GM12878 (cell line): ENCODE measurements at regions not wholly inside any gene's neighbourhood (a gene's known extent, or its start where the extent isn't known, plus 50 kb on each side); places are given as distances from the start of the nearest gene placed in this dataset.

ENCODE experiments used
- ATAC-seq: fragments of 200-7000 bp; cut with Tn5 transposase; 3 replicates; pipeline ENCODE4 v1.9.1; 2020; ENCODE audit warnings: mild to moderate bottlenecking, moderate library complexity
- BruUV-seq: library from RNA; stranded (reverse); fragments of 400-500 nt; replicated peaks from 2 replicates; lab custom pipeline; 2021; lab: Mats Ljungman, UMichigan
- CTCF ChIA-PET: fragments of 300-600 bp; sonication (Branson Sonifier 250); formaldehyde crosslinking; extraction: SDS; loops from one replicate; lab custom pipeline; 2021; ENCODE audit warnings: inconsistent platforms; lab: Yijun Ruan, JAX
- POLR2A ChIA-PET: fragments of 350-600 bp; formaldehyde crosslinking; extraction: SDS; loops from one replicate; lab custom pipeline; 2021; ENCODE audit warnings: inconsistent platforms; lab: Charles Lee
- RAD21 ChIA-PET: fragments of 300-600 bp; sonication (Branson Sonifier 250); formaldehyde crosslinking; loops from one replicate; lab custom pipeline; 2023; ENCODE audit warnings: antibody characterized with exemption; ENCODE audit not compliant: unreplicated experiment; lab: Charles Lee
- SMC1A ChIA-PET: fragments of 300-600 bp; sonication (Branson Sonifier 250); formaldehyde crosslinking; loops from one replicate; lab custom pipeline; 2023; ENCODE audit not compliant: unreplicated experiment, uncharacterized antibody; lab: Charles Lee
- DNase-seq: peaks from one replicate; pipeline ENCODE4 v3.0.0-alpha.2; 2011; ENCODE audit warnings: low read depth, low spot score
- FAIRE-seq: peaks from 3 replicates; lab custom pipeline; 2011; peaks lifted over from hg19 to GRCh38; lab: Jason Lieb, UNC
- H2AFZ ChIP-seq: 2 replicates; pipeline ENCODE4 v1.6.0; 2011; ENCODE audit warnings: low read depth, low read length, control low read depth; ENCODE audit not compliant: control insufficient read depth
- H3K27ac ChIP-seq: 2 replicates; pipeline ENCODE4 v1.5.1; 2011; ENCODE audit warnings: control low read depth; ENCODE audit not compliant: control insufficient read depth, insufficient read depth
- H3K27me3 ChIP-seq, 2 experiments: replicated peaks in 1 of 2; 2 replicates each; pipeline versions ENCODE4 v1.6.0 to v1.6.1; 2011; ENCODE audit warnings: low read length in 1 of 2; ENCODE audit not compliant: control insufficient read depth in 2 of 2, insufficient read depth in 2 of 2
- H3K36me3 ChIP-seq, 2 experiments: 2 replicates each; pipeline ENCODE4 v1.5.1; 2011; ENCODE audit warnings: low read length in 1 of 2; ENCODE audit not compliant: control insufficient read depth in 2 of 2, insufficient read depth in 2 of 2
- H3K4me1 ChIP-seq: 2 replicates; pipeline ENCODE4 v1.6.1; 2011; ENCODE audit warnings: mild to moderate bottlenecking, low read length, moderate library complexity, mixed read lengths; ENCODE audit not compliant: control insufficient read depth, insufficient read depth
- H3K4me2 ChIP-seq: 2 replicates; pipeline ENCODE4 v1.6.0; 2011; ENCODE audit warnings: control low read depth; ENCODE audit not compliant: control insufficient read depth, insufficient read depth
- H3K4me3 ChIP-seq: fragments of 200-600 bp; sonication (generic); 2 replicates; pipeline ENCODE4 v1.5.1; 2016
- H3K79me2 ChIP-seq: 2 replicates; pipeline ENCODE4 v1.6.0; 2011; ENCODE audit warnings: low read length; ENCODE audit not compliant: control insufficient read depth, insufficient read depth
- H3K9ac ChIP-seq: 2 replicates; pipeline ENCODE4 v1.8.0; 2011; ENCODE audit warnings: low read length, control low read depth, mixed read lengths; ENCODE audit not compliant: control insufficient read depth, insufficient read depth
- H3K9me3 ChIP-seq: replicated peaks from 3 replicates; pipeline ENCODE4 v1.5.1; 2011; ENCODE audit warnings: mild to moderate bottlenecking, low read length; ENCODE audit not compliant: control insufficient read depth, insufficient read depth
- H4K20me1 ChIP-seq: 2 replicates; pipeline ENCODE4 v1.6.0; 2011; ENCODE audit not compliant: control insufficient read depth, insufficient read depth
- CUX1 ChIP-seq: IDR thresholded peaks from 2 replicates; pipeline ENCODE4 v1.6.1; 2012; ENCODE audit warnings: improper control_type of control experiment, low read depth, low read length; ENCODE audit not compliant: insufficient replicate concordance
- EZH2 ChIP-seq: IDR thresholded peaks from 2 replicates; pipeline ENCODE4 v1.6.1; 2012; ENCODE audit warnings: low read depth, mild to moderate bottlenecking, control low read depth, inconsistent platforms, low read length, borderline replicate concordance; ENCODE audit not compliant: control insufficient read depth
- IRF3 ChIP-seq: fragments of 450-650 bp; IDR thresholded peaks from 2 replicates; pipeline ENCODE4 v1.6.1; 2014; ENCODE audit warnings: mild to moderate bottlenecking
- MLLT1 ChIP-seq: fragments of 450-650 bp; IDR thresholded peaks from 2 replicates; pipeline ENCODE4 v1.6.1; 2016; ENCODE audit warnings: mild to moderate bottlenecking
- SMARCA5 ChIP-seq: fragments of 450-650 bp; IDR thresholded peaks from 2 replicates; pipeline ENCODE4 v1.6.1; 2017; ENCODE audit warnings: mild to moderate bottlenecking
- WRNIP1 ChIP-seq: IDR thresholded peaks from 2 replicates; pipeline ENCODE4 v1.6.1; 2011; ENCODE audit warnings: low read depth, low read length, improper control_type of control experiment, borderline replicate concordance
- ZNF274 ChIP-seq: IDR thresholded peaks from one replicate; pipeline ENCODE4 v1.8.0; 2011; ENCODE audit not compliant: insufficient read length, insufficient read depth
- whole genome bisulfite sequencing: methylation state at CpG from one replicate; pipeline ENCODE4 v1.1.6; 2016; ENCODE audit warnings: low lambda C conversion rate; ENCODE audit not compliant: insufficient replicate concordance, insufficient coverage; ENCODE audit errors: missing lambda C conversion rate; 5-methylcytosine and 5-hydroxymethylcytosine counted together
- in situ Hi-C: fragments of 300-500 bp; cut with MboI; formaldehyde crosslinking; loops from 9 replicates; pipeline ENCODE4 v1.14.3; 2018; ENCODE audit warnings: mixed read lengths
- intact Hi-C: fragments of 100-400 bp; cut with micrococcal nuclease; formaldehyde crosslinking; loops from one replicate; pipeline ENCODE4 v1.14.2; 2022; ENCODE audit not compliant: unreplicated experiment
- TF ChIP-seq, protein P1 (sequence below): IDR thresholded peaks from 2 replicates; pipeline ENCODE4 v1.6.1; 2012; ENCODE audit warnings: low read length, inconsistent platforms
- TF ChIP-seq, protein P2 (sequence below): fragments of 450-650 bp; IDR thresholded peaks from 2 replicates; pipeline ENCODE4 v1.6.1; 2017; ENCODE audit warnings: mild to moderate bottlenecking, moderate library complexity

GRCh38 chr3:87958289-87958688, 100.5 kb downstream of the CGGBP1 start (continued):
- TF ChIP-seq CUX1, result no peak
- TF ChIP-seq, protein P1, sequence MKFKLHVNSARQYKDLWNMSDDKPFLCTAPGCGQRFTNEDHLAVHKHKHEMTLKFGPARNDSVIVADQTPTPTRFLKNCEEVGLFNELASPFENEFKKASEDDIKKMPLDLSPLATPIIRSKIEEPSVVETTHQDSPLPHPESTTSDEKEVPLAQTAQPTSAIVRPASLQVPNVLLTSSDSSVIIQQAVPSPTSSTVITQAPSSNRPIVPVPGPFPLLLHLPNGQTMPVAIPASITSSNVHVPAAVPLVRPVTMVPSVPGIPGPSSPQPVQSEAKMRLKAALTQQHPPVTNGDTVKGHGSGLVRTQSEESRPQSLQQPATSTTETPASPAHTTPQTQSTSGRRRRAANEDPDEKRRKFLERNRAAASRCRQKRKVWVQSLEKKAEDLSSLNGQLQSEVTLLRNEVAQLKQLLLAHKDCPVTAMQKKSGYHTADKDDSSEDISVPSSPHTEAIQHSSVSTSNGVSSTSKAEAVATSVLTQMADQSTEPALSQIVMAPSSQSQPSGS, result no peak
- TF ChIP-seq, all 136 proteins: peak for 0

GRCh38 chr3:87957575-87957974, 101.2 kb downstream of the CGGBP1 start:
- SMC1A ChIA-PET, result interaction anchor here (0.6 kb wide), 1 partner anchor 18 kb away, joined by 3 read pairs; no protein-coding TSS in a partner anchor
- no peaks in the 10 kb centered on the region for H3K27me3 ChIP-seq
- intact Hi-C loops (no loop called here), in situ Hi-C loops (no loop called here)
- no peak for FAIRE-seq
- H3K79me2 ChIP-seq, result no peaks in the 10 kb centered on the region
- ATAC-seq, result no peak
- H3K9me3 ChIP-seq, result no peaks in the 10 kb centered on the region
- H3K27ac ChIP-seq, result no peak overlapping the region
- no peak overlapping the region for H3K4me3 ChIP-seq
- DNase-seq, result no peak
- BruUV-seq, result no TSS peak
- no peak overlapping the region for H3K4me2 ChIP-seq
- no peaks in the 10 kb centered on the region for H3K36me3 ChIP-seq
- no peaks in the 10 kb centered on the region for H3K4me1 ChIP-seq
- RAD21 ChIA-PET, result no interaction called here
- H3K9ac ChIP-seq, result no peak overlapping the region
- CTCF ChIA-PET, result no interaction called here
- POLR2A ChIA-PET, result no interaction called here
- H4K20me1 ChIP-seq, result no peaks in the 10 kb centered on the region
- WGBS, result 59% methylated on average over 1 of the region's 1 CpG
- no peak overlapping the region for H2AFZ ChIP-seq
- TF ChIP-seq EZH2, result no peak
- no peak for TF ChIP-seq IRF3
- TF ChIP-seq WRNIP1, result no peak
- TF ChIP-seq ZNF274, result no peak
- no peak for TF ChIP-seq MLLT1
- TF ChIP-seq, protein P2, sequence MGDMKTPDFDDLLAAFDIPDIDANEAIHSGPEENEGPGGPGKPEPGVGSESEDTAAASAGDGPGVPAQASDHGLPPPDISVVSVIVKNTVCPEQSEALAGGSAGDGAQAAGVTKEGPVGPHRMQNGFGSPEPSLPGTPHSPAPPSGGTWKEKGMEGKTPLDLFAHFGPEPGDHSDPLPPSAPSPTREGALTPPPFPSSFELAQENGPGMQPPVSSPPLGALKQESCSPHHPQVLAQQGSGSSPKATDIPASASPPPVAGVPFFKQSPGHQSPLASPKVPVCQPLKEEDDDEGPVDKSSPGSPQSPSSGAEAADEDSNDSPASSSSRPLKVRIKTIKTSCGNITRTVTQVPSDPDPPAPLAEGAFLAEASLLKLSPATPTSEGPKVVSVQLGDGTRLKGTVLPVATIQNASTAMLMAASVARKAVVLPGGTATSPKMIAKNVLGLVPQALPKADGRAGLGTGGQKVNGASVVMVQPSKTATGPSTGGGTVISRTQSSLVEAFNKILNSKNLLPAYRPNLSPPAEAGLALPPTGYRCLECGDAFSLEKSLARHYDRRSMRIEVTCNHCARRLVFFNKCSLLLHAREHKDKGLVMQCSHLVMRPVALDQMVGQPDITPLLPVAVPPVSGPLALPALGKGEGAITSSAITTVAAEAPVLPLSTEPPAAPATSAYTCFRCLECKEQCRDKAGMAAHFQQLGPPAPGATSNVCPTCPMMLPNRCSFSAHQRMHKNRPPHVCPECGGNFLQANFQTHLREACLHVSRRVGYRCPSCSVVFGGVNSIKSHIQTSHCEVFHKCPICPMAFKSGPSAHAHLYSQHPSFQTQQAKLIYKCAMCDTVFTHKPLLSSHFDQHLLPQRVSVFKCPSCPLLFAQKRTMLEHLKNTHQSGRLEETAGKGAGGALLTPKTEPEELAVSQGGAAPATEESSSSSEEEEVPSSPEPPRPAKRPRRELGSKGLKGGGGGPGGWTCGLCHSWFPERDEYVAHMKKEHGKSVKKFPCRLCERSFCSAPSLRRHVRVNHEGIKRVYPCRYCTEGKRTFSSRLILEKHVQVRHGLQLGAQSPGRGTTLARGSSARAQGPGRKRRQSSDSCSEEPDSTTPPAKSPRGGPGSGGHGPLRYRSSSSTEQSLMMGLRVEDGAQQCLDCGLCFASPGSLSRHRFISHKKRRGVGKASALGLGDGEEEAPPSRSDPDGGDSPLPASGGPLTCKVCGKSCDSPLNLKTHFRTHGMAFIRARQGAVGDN, result no peak
- TF ChIP-seq SMARCA5, result no peak
